GM21528 (cell line): ENCODE measurements at regions not wholly inside any gene's neighbourhood (a gene's known extent, or its start where the extent isn't known, plus 50 kb on each side); places are given as distances from the start of the nearest gene placed in this dataset.

Experiments used
- ATAC-seq: cut with Tn5 transposase; IDR thresholded peaks from one replicate; pipeline ENCODE4 v1.9.1; 2021; ENCODE audit warnings: mild to moderate bottlenecking, moderate library complexity; ENCODE audit not compliant: unreplicated experiment, low FRiP score

GRCh38 chr3:147740928-147741327 is 331.8 kb downstream of the ZIC1 start:
- no peak for ATAC-seq

GRCh38 chr3:147744967-147745366 is 335.8 kb downstream of the ZIC1 start:
- no peak for ATAC-seq

- ATAC-seq = no peak
Observed at GRCh38 chr3:147755310-147755709, 346.1 kb downstream of the ZIC1 start.

GRCh38 chr3:147756476-147756875 is 347.3 kb downstream of the ZIC1 start:
- no peak for ATAC-seq

- ATAC-seq = no peak
Observed at GRCh38 chr3:147757866-147758265, 348.7 kb downstream of the ZIC1 start.

GRCh38 chr3:147758771-147759170 is 349.6 kb downstream of the ZIC1 start:
- no peak for ATAC-seq

- no peak for ATAC-seq
Observed at GRCh38 chr3:147760085-147760484, 350.9 kb downstream of the ZIC1 start.

- ATAC-seq = no peak
Observed at GRCh38 chr3:147760941-147761340, 351.8 kb downstream of the ZIC1 start.

- ATAC-seq = no peak
Observed at GRCh38 chr3:147773116-147773630, 364.0 kb downstream of the ZIC1 start.

GRCh38 chr3:147775411-147775810 is 366.2 kb downstream of the ZIC1 start:
- no peak for ATAC-seq

GRCh38 chr3:147775816-147776530 is 366.8 kb downstream of the ZIC1 start:
- ATAC-seq = no peak

GRCh38 chr3:147793841-147794240 is 384.7 kb downstream of the ZIC1 start:
- no peak for ATAC-seq

GRCh38 chr3:147794596-147794995 is 385.4 kb downstream of the ZIC1 start:
- no peak for ATAC-seq

- ATAC-seq = no peak
Observed at GRCh38 chr3:147795418-147795817, 386.3 kb downstream of the ZIC1 start.

- ATAC-seq = no peak
Observed at GRCh38 chr3:147797095-147797494, 387.9 kb downstream of the ZIC1 start.

GRCh38 chr3:147799601-147800000 is 390.4 kb downstream of the ZIC1 start:
- ATAC-seq = no peak

- no peak for ATAC-seq
Observed at GRCh38 chr3:147807776-147808175, 398.6 kb downstream of the ZIC1 start.

- ATAC-seq = no peak
Observed at GRCh38 chr3:147809206-147809605, 400.0 kb downstream of the ZIC1 start.

GRCh38 chr3:147812186-147812911 is 403.2 kb downstream of the ZIC1 start:
- ATAC-seq = no peak

- no peak for ATAC-seq
Observed at GRCh38 chr3:147813256-147813655, 404.1 kb downstream of the ZIC1 start.

GRCh38 chr3:147816752-147817151 is 407.6 kb downstream of the ZIC1 start:
- no peak for ATAC-seq

GRCh38 chr3:147832611-147833010 is 423.4 kb downstream of the ZIC1 start:
- ATAC-seq = no peak
